ENCODE measurements at regions not wholly inside any gene's neighbourhood (a gene's known extent, or its start where the extent isn't known, plus 50 kb on each side); places are given as distances from the start of the nearest gene placed in this dataset.

GRCh38 chr2:15111718-15112117 lies 449.4 kb downstream of the NBAS start:
- CTCF ChIA-PET = no interaction called here
- no peak for DNase-seq (ENCODE audit: extremely low spot score)
- POLR2A ChIA-PET = no interaction called here
- TF ChIP-seq CTCF (IDR thresholded peaks at IDR 0.05; ENCODE audit: control extremely low read depth, extremely low read depth, low read depth, missing control alignments) = no peak

DNA sequence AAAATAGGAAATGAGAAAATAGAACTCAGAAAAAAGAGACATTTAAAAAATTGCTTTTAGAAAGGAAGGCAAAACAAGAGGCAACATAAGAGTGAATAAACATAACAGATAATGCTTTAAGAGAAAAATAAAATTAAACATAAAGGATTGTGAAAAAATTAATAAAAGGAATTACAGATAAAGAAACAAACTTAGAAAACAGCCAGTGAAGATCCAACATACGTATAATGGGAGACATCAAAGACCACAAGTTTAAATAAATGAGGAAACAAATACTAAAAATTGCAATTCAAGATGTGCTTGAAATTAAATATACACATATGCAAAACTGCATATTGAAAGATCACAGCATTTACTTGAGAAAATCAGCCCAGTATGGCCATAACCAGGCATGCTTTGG lies 448.9 kb downstream of the NBAS start:
- DNase-seq (ENCODE audit: extremely low spot score) = no peak
- ChIA-PET POLR2A (no interaction called here), CTCF (no interaction called here)
- no peak for TF ChIP-seq CTCF (IDR thresholded peaks at IDR 0.05; ENCODE audit: control extremely low read depth, extremely low read depth, low read depth, missing control alignments)

GRCh38 chr2:15115776-15116175 lies 445.4 kb downstream of the NBAS start:
- TF ChIP-seq CTCF (IDR thresholded peaks at IDR 0.05; ENCODE audit: control extremely low read depth, extremely low read depth, low read depth, missing control alignments) = no peak
- POLR2A ChIA-PET = no interaction called here
- CTCF ChIA-PET = interaction anchor here (0.6 to 5.2 kb wide), 8 partner anchors 8 to 84 kb away, joined by 3 to 23 read pairs (median 3); no protein-coding TSS in a partner anchor
- no peak for DNase-seq (ENCODE audit: extremely low spot score)

DNA sequence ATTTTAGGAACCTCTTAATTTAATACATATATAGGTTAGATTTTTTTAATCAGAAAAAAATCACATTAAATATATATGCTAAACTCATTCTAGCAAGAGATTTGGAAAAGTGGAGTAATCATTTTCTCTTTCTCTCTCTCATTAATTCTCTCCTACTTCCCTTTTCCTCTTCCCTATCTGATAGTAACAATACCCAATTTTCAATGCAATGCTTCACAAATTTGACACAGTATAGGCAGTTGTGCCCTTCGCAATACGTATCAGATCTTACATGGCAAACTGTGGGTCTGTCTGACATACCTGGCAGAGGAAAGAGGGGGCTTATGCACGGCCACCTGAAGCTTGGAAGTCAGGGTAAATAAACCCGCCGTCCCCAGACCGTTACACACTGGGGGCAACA lies 444.3 kb downstream of the NBAS start:
- no peak for TF ChIP-seq CTCF (IDR thresholded peaks at IDR 0.05; ENCODE audit: control extremely low read depth, extremely low read depth, low read depth, missing control alignments)
- no peak for DNase-seq (ENCODE audit: extremely low spot score)
- POLR2A ChIA-PET = no interaction called here
- CTCF ChIA-PET = interaction anchor here (1.6 to 5.2 kb wide), 2 partner anchors 10 to 11 kb away, joined by 4 to 23 read pairs; no protein-coding TSS in a partner anchor
